Right forelimb (tissue), 1 donor: ENCODE measurements at regions not wholly inside any gene's neighbourhood (a gene's known extent, or its start where the extent isn't known, plus 50 kb on each side); places are given as distances from the start of the nearest gene placed in this dataset.
"Not testable (repeated sequence)": the region's sequence is repeated elsewhere in the genome, so short reads cannot be mapped to it uniquely, and the experiment has no call there.

Experiments
- DNase-seq: peaks from one replicate; pipeline ENCODE4 v3.0.0-alpha.2; 2018

DNA sequence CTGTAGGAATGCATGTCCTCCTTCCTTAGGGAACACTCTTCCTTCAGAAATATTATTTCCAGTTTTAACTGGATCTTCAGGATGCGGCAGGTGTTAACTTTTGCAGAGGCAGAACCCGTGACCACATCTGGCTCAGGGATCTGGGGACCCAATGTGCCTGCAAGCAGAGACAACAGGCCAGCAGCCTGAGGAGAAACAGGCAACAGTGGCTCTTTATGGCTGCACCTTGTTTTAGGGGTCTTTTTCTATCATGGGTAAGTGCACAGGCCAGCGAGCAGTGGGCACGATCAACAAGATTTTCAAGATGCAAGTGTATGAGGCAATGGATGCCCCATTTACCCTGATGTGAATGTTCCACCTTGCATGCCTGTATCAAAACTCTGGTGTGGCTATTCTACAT, 497.5 kb upstream of the KLF6 start:
- DNase-seq, result no peak

DNA sequence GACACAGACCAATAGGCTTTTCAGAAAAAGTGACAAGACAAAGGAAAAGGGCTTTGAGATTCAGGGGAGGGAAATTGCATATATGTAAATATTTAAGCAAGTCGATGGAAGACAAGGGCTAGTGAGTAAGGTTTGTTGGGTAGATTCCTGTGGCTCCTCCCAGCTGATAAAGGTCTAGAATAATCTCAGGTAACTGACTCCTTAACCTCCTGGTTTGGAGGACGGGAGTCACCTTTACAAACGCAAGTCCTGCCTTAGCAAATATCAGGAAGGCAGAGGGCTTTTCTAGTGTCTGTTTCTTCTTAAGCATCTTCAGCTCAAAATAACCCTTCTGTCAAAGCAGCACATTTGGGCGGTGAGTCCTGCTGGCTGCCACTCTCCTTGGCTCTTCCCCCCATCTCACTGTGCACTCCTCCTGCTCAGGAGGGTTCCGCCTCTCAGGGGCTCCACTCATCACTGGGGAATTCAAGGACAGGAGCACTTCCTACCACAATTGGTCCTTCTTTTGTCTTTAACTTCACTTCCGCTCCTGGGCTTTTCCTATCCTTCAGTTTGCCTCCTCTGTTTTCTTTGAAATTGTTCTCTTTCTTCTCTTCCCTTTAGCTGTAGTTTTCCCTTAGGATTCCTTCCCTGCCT, 496.3 kb upstream of the KLF6 start:
- DNase-seq, result no peak

DNA sequence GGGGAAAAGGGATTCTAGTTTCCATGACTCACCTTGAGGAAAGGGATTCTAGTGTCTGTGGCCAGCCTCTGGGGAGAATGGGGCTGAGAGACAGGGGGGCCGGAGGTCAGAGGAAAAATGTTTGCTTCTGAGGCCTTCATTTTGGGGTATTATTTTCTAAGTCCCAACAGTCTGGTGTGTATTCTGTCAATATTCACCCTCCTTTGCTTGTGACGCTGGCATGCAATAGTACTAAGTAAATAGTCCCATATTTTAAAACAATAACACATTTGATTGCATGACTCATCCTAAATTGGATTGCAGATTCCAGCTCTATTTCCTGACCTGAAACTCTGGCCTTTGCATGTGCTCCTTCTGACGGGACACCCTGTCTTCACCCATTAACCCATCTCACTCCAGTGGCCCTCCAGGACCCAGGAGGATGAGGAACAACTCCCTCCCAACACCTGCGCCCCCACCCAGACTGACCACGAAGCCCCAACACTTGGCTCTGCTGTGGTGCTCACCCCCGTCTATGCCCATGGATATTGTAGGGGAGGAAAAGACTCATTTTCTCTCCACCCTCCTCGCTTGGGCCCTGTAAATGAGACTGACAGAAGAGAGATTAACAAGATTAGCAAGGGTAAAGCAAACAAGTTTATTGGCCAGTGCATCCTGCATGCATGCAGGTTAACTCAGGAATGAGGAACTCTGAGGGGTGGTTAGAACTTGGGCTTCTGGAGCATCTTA, 495.6 kb upstream of the KLF6 start:
- DNase-seq, result no peak

DNA sequence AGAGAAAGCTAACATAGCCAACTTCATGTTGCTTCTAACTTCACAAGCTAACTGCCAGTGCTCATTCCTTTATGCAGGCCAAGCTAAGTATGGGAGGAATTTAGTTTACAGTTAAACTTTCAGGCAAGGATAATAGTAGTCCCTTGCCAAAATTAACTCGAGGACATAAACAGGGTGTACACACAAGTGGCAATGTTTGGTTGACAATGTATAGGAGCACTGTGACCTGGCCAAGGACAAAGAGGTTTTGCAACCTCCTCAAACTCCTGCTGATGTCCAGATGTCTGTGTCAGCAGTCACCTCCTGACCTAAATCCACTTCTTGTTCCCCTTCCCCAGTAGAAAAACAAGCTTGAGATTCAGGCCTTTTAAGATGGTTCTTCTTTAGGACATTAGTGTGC, 494.6 kb upstream of the KLF6 start:
- no peak for DNase-seq

DNA sequence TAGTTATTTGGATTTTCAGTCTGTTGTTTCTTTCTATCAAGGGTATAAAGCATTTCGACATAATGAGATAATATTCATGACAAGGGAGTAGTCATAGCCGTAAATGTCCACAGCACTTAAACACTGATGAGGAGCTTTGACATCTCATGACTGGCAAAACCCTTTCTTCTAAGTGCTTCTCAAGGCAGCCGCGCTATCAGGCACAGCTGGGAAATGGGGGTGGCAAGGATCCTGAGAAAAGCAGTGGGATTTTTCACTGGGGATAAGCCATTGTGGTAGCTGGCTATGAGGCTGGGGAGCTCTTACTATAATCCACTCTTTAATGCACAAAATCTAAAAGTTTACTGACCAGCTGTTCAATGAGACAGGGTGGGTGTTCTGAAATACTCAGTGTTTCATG, 493.2 kb upstream of the KLF6 start:
- DNase-seq, result no peak

DNA sequence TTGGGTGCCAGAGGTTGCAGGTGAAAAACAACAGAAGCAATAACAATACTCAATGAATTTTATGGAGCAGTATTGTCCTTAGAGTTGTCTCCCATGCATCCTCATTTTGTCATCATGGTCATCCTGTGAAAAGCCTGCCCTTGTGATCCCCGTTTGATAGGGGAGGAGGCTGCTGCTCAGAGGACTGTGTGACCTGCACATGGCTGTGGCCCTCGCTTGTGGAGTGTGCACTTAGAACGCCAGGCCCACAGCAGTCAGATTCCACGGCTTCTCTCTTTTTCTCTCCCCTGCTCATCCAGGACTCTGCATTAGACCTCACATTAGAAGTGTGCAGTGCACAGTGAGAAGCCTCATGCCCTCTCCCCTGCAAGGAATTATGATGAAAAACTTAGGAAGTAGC, 491.1 kb upstream of the KLF6 start:
- no peak for DNase-seq

DNA sequence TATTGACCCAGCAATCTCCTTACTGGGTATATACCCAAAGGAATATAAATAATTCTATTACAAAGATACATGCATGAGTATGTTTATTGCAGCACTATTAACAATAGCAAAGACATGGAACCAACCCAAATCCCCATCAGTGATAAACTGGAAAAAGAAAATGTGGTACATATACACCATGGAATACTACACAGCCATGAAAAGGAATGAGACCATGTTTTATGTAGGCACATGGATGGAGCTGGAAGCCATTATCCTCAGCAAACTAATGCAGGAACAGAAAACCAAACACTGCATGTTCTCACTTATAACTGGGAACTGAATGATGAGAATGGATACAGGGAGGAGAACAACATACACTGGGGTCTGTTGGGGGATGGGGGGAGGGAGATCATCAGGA, 489.7 kb upstream of the KLF6 start:
- not testable (repeated sequence) for DNase-seq

DNA sequence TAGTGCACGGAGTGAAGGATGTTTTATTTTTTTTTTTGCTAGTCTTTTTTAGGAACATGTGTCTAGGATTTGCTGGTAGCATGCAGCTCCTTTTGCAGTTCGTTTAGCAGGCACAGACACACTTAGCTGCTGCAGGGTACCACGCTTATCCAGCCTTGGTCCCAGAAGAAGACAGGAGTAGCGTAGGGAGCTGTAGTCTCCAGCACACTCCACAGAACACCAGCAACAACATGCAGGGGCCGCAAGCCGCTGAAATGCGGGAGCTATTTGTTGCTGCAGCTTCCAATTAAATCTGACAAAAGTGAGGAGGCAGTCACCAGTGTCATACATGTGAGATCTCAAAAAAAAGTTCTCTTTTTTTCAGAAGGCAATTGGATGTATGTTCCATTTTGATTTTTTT, 486.2 kb upstream of the KLF6 start:
- no peak for DNase-seq

DNA sequence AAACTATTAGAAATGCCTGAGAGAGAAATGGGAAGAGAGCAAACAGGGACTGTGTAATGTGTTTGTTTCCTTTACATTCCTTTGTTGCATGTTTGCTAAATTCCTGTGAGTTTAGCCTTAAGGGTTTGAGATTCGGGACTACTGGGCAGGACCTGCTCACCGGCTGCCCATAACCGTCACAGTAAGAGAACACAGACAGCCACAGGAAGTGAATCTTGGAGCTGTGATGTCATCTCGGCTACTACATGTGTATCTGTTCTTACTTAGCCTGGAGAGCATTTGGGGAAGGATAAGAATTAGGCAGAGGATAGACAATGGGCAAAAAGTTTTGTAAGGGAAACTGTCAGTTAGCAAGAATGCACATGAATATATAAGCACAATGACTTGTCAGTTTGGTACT, 485.1 kb upstream of the KLF6 start:
- DNase-seq, result no peak

DNA sequence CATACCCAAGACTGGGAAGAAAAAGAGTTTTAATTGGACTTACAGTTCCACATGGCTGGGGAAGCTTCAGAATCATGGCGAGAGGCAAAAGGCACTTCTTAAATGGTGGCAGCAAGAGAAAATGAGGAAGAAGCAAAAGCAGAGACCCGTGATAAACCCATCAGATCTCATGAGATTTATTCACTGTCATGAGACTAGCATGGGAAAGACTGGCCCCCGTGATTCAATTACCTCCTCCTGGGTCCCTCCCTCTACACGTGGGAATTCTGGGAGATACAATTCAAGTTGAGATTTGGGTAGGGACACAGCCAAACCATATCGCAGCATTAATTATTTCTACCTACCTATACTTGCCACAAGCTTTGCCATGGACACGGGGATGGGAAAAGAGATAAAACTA, 483.5 kb upstream of the KLF6 start:
- DNase-seq, result not testable (repeated sequence)

DNA sequence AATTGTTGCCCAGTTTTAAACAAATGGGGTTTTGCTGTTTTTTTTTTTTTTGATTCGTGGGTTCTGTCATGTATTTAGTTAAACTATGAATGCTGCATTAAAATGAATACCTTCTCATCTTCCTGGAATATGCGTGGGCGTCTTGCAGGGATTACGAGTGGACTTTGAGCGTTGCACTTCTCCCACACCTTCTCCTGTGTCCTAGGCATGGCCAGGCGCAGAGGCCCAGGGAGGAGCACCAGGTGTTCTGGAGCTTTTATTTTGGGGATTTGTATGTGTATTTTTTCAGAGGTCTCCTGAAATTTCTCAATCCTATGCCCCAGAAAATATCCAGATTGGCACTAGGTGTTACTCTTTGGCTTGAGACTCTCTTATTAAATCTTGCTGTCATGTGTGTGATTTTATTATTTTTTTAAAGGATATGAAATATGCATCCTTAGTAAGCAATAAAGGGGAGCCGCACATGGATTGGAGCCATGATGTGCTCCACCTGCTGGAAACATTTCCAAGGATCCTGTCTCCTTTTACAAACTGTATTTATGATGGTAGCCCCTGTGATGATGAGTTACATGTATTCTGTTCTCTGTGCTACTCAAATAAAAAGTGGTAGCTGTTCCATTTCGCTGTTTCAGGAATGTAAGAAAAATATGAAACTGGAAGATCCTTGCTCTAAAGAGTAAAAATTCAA, 482.2 kb upstream of the KLF6 start:
- no peak for DNase-seq

DNA sequence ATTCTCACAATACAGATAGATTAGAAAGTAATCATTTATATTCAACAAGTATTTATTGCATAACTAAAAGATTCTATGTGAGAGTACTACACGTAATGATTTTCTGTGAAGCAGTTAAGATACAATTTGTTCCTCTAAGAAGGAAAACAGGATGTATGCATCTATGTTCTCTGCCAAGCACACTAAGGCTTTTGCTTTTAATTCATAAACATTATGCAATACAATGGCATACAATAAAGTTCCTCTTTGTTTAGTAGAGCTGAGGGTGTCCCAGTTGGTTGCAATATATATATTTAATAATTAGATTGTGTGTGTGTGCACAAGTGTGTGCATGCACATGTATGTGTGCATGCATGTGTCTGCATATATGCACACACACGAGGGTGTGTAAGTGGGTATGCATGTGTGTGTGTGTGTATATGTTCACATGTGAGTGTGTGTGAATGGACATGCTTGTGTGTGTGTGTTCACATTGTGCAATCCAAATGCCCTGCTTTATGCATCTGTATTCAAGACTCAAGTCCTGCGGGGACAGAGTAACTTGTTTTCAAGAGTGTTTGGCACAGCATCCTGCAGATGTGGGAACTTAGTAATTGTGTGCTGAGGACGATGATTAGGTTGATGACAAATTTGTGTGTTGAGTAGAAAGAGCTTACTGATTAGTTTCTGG, 481.5 kb upstream of the KLF6 start:
- no peak for DNase-seq

DNA sequence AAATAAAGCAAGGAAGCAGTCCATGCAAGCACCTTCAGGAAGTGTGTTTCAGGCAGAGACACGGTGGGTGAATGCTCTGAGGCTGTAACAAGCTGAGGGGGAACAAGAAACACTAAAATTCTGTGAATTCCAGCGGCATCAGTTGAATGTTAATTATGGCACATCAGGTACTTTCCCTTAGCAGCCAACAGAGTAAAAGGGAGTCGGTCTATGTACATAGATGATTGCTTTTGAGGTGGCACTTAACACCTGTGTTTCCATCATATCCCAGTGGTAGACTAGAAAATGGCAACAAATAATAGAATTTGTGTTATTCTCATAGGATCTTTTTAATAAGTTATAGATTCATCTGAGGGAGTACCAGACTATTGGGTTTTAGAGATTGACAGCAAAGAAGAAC, 481.0 kb upstream of the KLF6 start:
- DNase-seq, result no peak

DNA sequence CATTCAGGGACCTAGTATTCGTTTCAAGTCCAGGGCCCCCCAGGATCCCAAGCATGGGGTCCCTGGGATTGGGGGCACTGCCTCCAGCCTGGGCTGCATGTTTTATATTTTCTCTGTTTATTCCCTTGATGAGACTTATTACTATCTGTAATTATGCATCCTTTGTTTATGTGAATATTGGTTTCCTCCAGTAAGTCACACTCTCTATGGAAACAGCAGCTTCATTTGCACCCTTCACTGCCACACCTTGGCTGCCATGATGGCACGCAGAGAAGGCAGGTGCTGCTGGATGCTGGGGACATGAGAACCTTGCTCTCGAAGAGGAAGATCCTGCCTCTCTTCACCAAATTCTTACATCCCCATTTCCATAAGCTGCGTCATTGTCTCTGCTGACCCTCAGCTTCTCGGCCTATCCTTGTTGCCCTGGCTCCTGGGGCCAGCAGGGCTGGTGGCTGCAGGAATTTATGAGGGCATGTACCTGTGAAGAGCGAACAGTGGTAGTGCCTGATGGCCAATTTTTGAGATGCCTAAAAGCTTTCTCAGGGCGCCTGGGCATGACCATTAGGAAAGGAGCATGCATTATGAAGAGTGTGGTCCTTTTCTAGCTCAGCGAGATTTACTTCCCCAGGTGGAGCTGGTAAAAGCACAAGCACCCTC, 479.3 kb upstream of the KLF6 start:
- DNase-seq, result no peak

DNA sequence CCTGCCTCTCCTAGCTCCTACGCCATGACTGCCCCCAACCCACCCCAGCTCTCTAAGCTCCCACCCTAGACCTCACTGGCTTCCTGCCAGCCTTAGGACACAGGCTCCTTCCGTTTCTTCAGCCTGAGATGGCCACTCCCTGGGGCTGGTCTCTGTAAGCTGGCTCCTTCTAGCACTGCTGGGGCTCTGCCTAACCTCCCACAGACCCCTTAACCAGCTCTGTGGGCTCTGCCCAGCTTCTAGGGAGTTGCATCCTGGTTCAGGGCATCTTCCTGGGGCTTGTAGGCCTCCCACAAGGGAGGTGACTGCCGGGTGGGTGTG, 478.6 kb upstream of the KLF6 start:
- DNase-seq, result no peak

DNA sequence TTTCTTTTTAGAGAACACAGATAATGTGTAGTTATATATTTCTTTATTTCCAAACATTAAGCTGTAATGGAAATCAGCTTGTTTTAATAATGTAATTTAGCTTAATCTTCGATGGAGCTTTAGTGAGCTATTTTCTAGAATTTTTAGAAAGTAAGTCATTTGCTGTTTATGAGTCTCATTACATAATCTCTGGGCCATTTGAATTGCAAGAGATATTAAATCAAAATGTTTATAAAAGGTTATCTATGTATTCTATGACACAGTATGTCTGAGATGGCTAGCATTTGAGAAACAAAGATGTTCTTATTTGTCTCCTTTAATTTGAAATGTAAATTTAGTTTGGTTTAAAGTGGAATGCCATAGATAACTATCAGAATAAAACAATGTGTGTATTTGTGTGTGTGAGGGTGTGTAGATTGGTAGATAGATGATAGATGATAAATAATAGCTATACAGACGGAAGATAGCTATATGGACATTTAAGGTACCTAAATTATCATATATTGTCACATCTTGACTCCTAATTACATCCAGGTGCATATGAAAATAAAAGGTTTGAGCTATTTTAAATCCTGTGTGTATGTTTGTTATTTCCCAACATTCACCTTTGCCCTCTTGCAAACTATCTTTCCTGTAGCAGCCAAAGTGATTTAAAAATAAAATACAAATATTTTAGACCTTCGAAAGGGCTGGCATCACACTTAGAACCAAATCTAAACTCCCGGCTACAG, 478.0 kb upstream of the KLF6 start:
- no peak for DNase-seq

DNA sequence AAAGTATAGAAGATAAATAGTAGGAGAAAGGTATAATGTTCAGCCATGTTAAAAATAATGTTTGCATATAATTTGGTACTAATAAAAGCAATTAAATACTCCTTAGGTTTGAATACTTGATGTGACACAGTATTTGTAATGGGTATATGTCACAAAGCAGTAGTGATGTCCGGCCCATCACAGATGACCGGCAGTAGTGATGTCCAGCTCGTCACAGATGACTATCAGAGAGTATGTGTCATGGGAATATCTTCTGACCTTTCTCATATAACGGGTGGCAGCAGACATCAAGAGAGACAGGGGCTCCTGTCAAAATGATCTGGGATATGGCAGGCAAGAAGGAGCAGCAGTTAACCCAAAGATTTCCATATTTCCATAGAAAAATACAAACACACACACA, 477.4 kb upstream of the KLF6 start:
- no peak for DNase-seq

DNA sequence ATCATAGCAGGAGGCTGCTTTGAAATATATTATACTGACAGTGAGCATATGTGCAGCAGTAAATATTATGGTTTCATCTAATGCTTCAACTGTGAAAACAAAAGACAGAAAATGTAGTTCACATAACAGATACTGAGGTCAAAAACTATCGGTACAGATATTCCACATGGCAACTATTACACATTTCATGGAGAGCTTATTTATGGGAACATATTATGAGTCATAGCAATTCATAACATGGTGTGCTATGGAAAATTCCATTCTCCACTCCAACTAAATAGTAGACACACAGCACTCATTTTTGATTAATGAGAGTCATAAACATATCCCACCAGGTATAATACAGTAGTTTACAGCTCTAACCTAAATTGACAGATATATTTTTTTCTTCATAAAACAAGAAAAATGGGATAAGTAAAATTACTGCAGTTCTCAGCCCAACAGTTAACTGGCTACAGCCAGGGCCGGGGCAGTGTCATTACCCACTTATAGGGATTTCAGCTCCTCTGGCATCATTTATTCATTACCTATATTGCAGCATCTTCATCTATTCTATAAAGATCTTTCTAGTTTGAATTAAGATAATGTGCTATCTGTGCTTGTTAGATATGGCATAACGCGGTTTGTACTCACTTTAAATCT, 475.6 kb upstream of the KLF6 start:
- no peak for DNase-seq

DNA sequence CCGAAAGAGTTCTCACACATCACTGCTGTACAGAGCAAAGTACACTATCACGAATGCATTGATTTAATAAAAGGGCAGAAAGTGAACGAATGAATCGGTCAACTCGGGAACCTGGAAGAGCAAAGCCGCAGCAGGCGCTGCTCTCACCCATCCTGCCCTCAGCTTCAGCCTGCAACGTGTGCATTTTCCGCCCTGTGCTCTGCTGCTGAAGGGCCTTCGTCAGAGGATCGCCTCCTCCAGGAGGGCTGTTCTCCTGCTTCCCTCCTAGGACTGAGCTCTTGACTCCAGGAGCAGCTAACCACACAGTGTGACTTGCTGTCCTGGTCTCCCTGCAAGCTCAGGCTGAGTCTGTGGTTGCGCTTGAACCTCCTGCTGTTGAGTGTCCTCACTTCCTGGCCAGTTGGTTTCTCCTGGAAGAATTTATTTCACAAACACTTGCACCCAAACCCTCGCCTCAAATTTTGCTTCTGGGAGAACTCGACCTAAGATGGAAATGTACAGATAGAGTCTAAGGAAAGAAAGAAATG, 473.0 kb upstream of the KLF6 start:
- no peak for DNase-seq

DNA sequence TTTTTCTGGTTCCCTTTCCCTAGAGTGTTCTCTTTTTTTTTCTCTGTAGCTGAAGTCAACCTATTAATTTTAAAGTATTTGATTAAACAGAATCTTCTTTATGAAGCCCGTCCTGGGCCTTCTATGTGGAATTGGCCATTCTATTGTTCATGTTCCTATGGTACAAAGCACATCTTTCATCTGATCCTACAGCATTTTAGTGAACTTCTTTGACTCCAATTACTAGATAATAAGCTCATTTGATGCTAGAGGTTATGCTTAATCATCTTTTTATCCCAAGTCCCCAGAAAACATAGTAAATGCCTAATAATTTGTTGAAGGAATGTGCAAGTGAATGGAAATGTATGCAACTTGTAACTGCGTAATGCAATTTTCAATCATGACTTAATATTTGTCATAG, 472.0 kb upstream of the KLF6 start:
- no peak for DNase-seq

DNA sequence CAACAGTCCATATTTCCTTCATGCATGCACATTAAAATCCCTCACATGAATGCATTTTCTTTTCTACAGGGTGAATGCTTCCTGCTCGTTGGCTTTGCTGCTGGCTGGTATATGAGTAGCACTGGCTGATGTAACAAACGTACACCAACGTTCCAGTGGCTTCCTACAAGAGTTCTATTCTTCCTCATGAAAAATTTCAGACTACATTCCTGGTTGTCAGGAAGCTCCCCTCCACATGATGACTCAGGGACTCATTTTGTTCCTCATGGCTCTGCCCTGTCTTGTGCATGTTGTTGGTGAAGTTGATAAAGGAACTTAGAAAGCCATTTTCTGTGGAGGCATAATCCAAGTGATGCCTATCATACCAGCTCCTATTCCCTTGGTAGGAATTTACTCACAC, 470.7 kb upstream of the KLF6 start:
- DNase-seq, result no peak
